HPDE6-E6E7 (cell line): ENCODE measurements at regions not wholly inside any gene's neighbourhood (a gene's known extent, or its start where the extent isn't known, plus 50 kb on each side); places are given as distances from the start of the nearest gene placed in this dataset.
A peak's percentile ranks its signal among the peaks of the same experiment; 100 is the strongest.
"Not testable (repeated sequence)": the region's sequence is repeated elsewhere in the genome, so short reads cannot be mapped to it uniquely, and the experiment has no call there.

Experiments
- DNase-seq: peaks from one replicate; pipeline ENCODE4 v3.0.0; 2011; ENCODE audit warnings: missing footprints; ENCODE audit errors: extremely low spot score

- DNase-seq = no peak
Observed at GRCh38 chr6:147667082-147667481, 158.6 kb downstream of the SAMD5 start.

- DNase-seq = no peak
Observed at GRCh38 chr6:147674099-147674498, 165.6 kb downstream of the SAMD5 start.

- no peak for DNase-seq
Observed at GRCh38 chr6:147674794-147675193, 166.3 kb downstream of the SAMD5 start.

GRCh38 chr6:147675281-147675680 is 166.8 kb downstream of the SAMD5 start:
- no peak for DNase-seq

- no peak for DNase-seq
Observed at GRCh38 chr6:147676495-147677199, 168.2 kb downstream of the SAMD5 start.

GRCh38 chr6:147677647-147678046 is 169.2 kb downstream of the SAMD5 start:
- DNase-seq = no peak

- DNase-seq = no peak
Observed at GRCh38 chr6:147678253-147678652, 169.8 kb downstream of the SAMD5 start.

GRCh38 chr6:147684906-147685305 is 176.4 kb downstream of the SAMD5 start:
- DNase-seq = no peak

GRCh38 chr6:147689398-147689797 is 180.9 kb downstream of the SAMD5 start:
- no peak for DNase-seq

- no peak for DNase-seq
Observed at GRCh38 chr6:147691446-147691845, 183.0 kb downstream of the SAMD5 start.

GRCh38 chr6:147693181-147693580 is 184.7 kb downstream of the SAMD5 start:
- no peak for DNase-seq

- DNase-seq = not testable (repeated sequence)
Observed at GRCh38 chr6:147694556-147694955, 186.1 kb downstream of the SAMD5 start.

GRCh38 chr6:147695819-147696218 is 187.3 kb downstream of the SAMD5 start:
- no peak for DNase-seq

- no peak for DNase-seq
Observed at GRCh38 chr6:147699140-147699539, 190.7 kb downstream of the SAMD5 start.

GRCh38 chr6:147699637-147700036 is 191.1 kb downstream of the SAMD5 start:
- DNase-seq = peak; percentile 56

- no peak for DNase-seq
Observed at GRCh38 chr6:147700436-147701209, 192.1 kb downstream of the SAMD5 start.

- no peak for DNase-seq
Observed at GRCh38 chr6:147704691-147705090, 196.2 kb downstream of the SAMD5 start.

GRCh38 chr6:147707524-147707923 is 199.0 kb downstream of the SAMD5 start:
- DNase-seq = no peak

GRCh38 chr6:147708170-147708569 is 199.7 kb downstream of the SAMD5 start:
- DNase-seq = no peak

- no peak for DNase-seq
Observed at GRCh38 chr6:147709396-147710272, 201.1 kb downstream of the SAMD5 start.

GRCh38 chr6:147710890-147711289 is 202.4 kb downstream of the SAMD5 start:
- no peak for DNase-seq

GRCh38 chr6:147711476-147711875 is 203.0 kb downstream of the SAMD5 start:
- no peak for DNase-seq
